HG02642 (cell line): ENCODE measurements at regions not wholly inside any gene's neighbourhood (a gene's known extent, or its start where the extent isn't known, plus 50 kb on each side); places are given as distances from the start of the nearest gene placed in this dataset.

Source experiments
- ATAC-seq: cut with Tn5 transposase; IDR thresholded peaks from one replicate; pipeline ENCODE4 v1.9.1; 2021; ENCODE audit warnings: mild to moderate bottlenecking; ENCODE audit not compliant: unreplicated experiment, poor library complexity

GRCh38 chr14:35456261-35456660 is 51.7 kb upstream of the NFKBIA start:
- ATAC-seq: no peak

GRCh38 chr14:35458442-35458841 is 53.9 kb upstream of the NFKBIA start:
- no peak for ATAC-seq

- no peak for ATAC-seq
Observed at GRCh38 chr14:35459776-35460175, 55.2 kb upstream of the NFKBIA start.

GRCh38 chr14:35470755-35471154 is 63.2 kb upstream of the INSM2 start:
- no peak for ATAC-seq

GRCh38 chr14:35471803-35472202 is 62.2 kb upstream of the INSM2 start:
- ATAC-seq: no peak

GRCh38 chr14:35474323-35474722 is 59.6 kb upstream of the INSM2 start:
- no peak for ATAC-seq

- ATAC-seq: peak; percentile 75
Observed at GRCh38 chr14:35480119-35480769, 53.7 kb upstream of the INSM2 start.

- ATAC-seq: no peak
Observed at GRCh38 chr14:35482994-35483515, 50.9 kb upstream of the INSM2 start.
